Inferior parietal cortex (tissue), 1 donor: ENCODE measurements at regions not wholly inside any gene's neighbourhood (a gene's known extent, or its start where the extent isn't known, plus 50 kb on each side); places are given as distances from the start of the nearest gene placed in this dataset.

Experiments
- DNase-seq: peaks from one replicate; pipeline ENCODE4 v3.0.0-alpha.2; 2016; ENCODE audit errors: extremely low spot score

- no peak for DNase-seq
Measured at GRCh38 chr21:38556390-38556789, 58.1 kb upstream of the ERG start.

- no peak for DNase-seq
Measured at GRCh38 chr21:38561205-38561604, 62.9 kb upstream of the ERG start.

GRCh38 chr21:38561613-38562581 is 63.6 kb upstream of the ERG start:
- no peak for DNase-seq

- DNase-seq: no peak
Measured at GRCh38 chr21:38567335-38567969, 69.2 kb upstream of the ERG start.

- no peak for DNase-seq
Measured at GRCh38 chr21:38567970-38568360, 69.7 kb upstream of the ERG start.

GRCh38 chr21:38569733-38570132 is 71.5 kb upstream of the ERG start:
- no peak for DNase-seq

- no peak for DNase-seq
Measured at GRCh38 chr21:38570596-38570995, 72.3 kb upstream of the ERG start.

- no peak for DNase-seq
Measured at GRCh38 chr21:38574895-38575575, 76.8 kb upstream of the ERG start.

GRCh38 chr21:38577887-38578286 is 79.6 kb upstream of the ERG start:
- DNase-seq: no peak

- DNase-seq: no peak
Measured at GRCh38 chr21:38590449-38591217, 92.4 kb upstream of the ERG start.

- DNase-seq: no peak
Measured at GRCh38 chr21:38591218-38591537, 92.9 kb upstream of the ERG start.

GRCh38 chr21:38596264-38597042 is 98.2 kb upstream of the ERG start:
- no peak for DNase-seq

- DNase-seq: no peak
Measured at GRCh38 chr21:38597421-38597820, 99.1 kb upstream of the ERG start.

- DNase-seq: no peak
Measured at GRCh38 chr21:38598413-38598812, 100.1 kb upstream of the ERG start.

GRCh38 chr21:38599381-38599975 is 101.2 kb upstream of the ERG start:
- no peak for DNase-seq

GRCh38 chr21:38600106-38600505 is 101.8 kb upstream of the ERG start:
- DNase-seq: no peak

- DNase-seq: no peak
Measured at GRCh38 chr21:38605236-38605635, 107.0 kb upstream of the ERG start.

- no peak for DNase-seq
Measured at GRCh38 chr21:38609580-38609979, 111.3 kb upstream of the ERG start.

- DNase-seq: no peak
Measured at GRCh38 chr21:38610623-38611251, 112.5 kb upstream of the ERG start.

GRCh38 chr21:38611277-38611676 is 113.0 kb upstream of the ERG start:
- no peak for DNase-seq
